Spleen (tissue), 11 donors: ENCODE measurements at regions not wholly inside any gene's neighbourhood (a gene's known extent, or its start where the extent isn't known, plus 50 kb on each side); places are given as distances from the start of the nearest gene placed in this dataset.
"Not testable (repeated sequence)": the region's sequence is repeated elsewhere in the genome, so short reads cannot be mapped to it uniquely, and the experiment has no call there.

Experiments
- DNase-seq: peaks from one replicate; pipeline ENCODE4 v3.0.0-alpha.2; 2020
- H3K27ac ChIP-seq, 8 donors: fragments of 200-600 bp; sonication (generic) in 7 of 8; 1 replicate in 4 of 8; 2 replicates in 4 of 8; pipeline versions ENCODE4 v1.5.0 to v1.8.0; 2016 to 2021; ENCODE audit warnings: inconsistent platforms in 4 of 8, mild to moderate bottlenecking in 4 of 8, moderate library complexity in 1 of 8
- H3K27me3 ChIP-seq, 7 donors: fragments of 200-600 bp; sonication (generic) in 6 of 7; replicated peaks in 1 of 7; 1 replicate in 4 of 7; 2 replicates in 3 of 7; pipeline versions ENCODE4 v1.5.0 to v1.8.0; 2016 to 2021; ENCODE audit warnings: inconsistent platforms in 3 of 7, mild to moderate bottlenecking in 1 of 7
- H3K36me3 ChIP-seq, 6 donors: fragments of 200-600 bp; sonication (generic) in 5 of 6; 1 replicate in 4 of 6; 2 replicates in 2 of 6; pipeline versions ENCODE4 v1.5.0 to v1.8.0; 2016 to 2021; ENCODE audit warnings: inconsistent platforms in 2 of 6
- H3K4me1 ChIP-seq, 6 donors: fragments of 200-600 bp; sonication (generic) in 5 of 6; 1 replicate in 3 of 6; 2 replicates in 3 of 6; pipeline versions ENCODE4 v1.5.0 to v1.8.0; 2016 to 2021; ENCODE audit warnings: inconsistent platforms in 3 of 6
- H3K4me3 ChIP-seq, 8 donors: fragments of 200-600 bp; sonication (generic) in 7 of 8; 1 replicate in 4 of 8; 2 replicates in 4 of 8; pipeline versions ENCODE4 v1.5.0 to v1.8.0; 2016 to 2021; ENCODE audit warnings: inconsistent platforms in 4 of 8, mild to moderate bottlenecking in 4 of 8, moderate library complexity in 2 of 8
- H3K9me3 ChIP-seq, 8 donors: fragments of 200-600 bp; sonication (generic) in 7 of 8; 1 replicate in 4 of 8; 2 replicates in 4 of 8; pipeline versions ENCODE4 v1.5.0 to v1.8.0; 2016 to 2021; ENCODE audit warnings: inconsistent platforms in 4 of 8
- POLR2A ChIP-seq, 3 donors: fragments of 450-650 bp; IDR thresholded peaks; one replicate each; pipeline ENCODE4 v1.5.1; 2017; ENCODE audit warnings: antibody characterized with exemption in 3 of 3, mild to moderate bottlenecking in 1 of 3
- POLR2AphosphoS5 ChIP-seq, 3 donors: sonication (generic); formaldehyde crosslinking; IDR thresholded peaks; one replicate each; pipeline ENCODE4 v1.5.1; 2017; ENCODE audit warnings: antibody characterized with exemption in 3 of 3
- WGBS, 5 donors: extraction: QIAGEN DNeasy Blood & Tissue Kit in 3 of 5; methylation state at CpG; one replicate each; pipeline versions ENCODE4 v1.1.5 to v1.1.7; 2013 to 2018; 5-methylcytosine and 5-hydroxymethylcytosine counted together
- intact Hi-C: fragments of 100-400 bp; cut with DNase I; formaldehyde crosslinking; loops from one replicate; pipeline ENCODE4 v1.15.0; 2023; ENCODE audit warnings: low total_unique reads
- donor health status: healthy with polysubstance abuse.
- donor health status: DM: no; HTN: no; CAD: no; lungs with moderate emphysema.
- donor health status: DM: no; HTN: no; CAD: no.
- donor health status: Bipolar disorder and iron deficiency.
- donor health status: healthy.
- donor health status: DM: no; HTN: no; CAD: no.
- donor health status: DM: yes; HTN: yes; CAD: no.

- H3K27ac ChIP-seq, H3K27me3 ChIP-seq, H3K4me3 ChIP-seq, H3K36me3 ChIP-seq, H3K9me3 ChIP-seq, H3K4me1 ChIP-seq, intact Hi-C loops: not testable (repeated sequence)
- 81 to 96% (median 83%) methylated on average over 4 to 11 of the region's 13 CpGs; no CpG with 5 or more reads in 1 of the 5 donors for WGBS, 5 donors
- peak; percentile 49 for DNase-seq
Observed at GRCh38 chr9:41279437-41279836, 90.3 kb upstream of the ZNG1F start.

GRCh38 chr9:41279033-41279432 lies 89.9 kb upstream of the ZNG1F start:
- H3K4me1 ChIP-seq, intact Hi-C loops: not testable (repeated sequence)
- peak; percentile 20 for DNase-seq

GRCh38 chr9:41273549-41274267 lies 84.6 kb upstream of the ZNG1F start:
- H3K9me3 ChIP-seq, H3K4me1 ChIP-seq, H3K36me3 ChIP-seq, intact Hi-C loops: not testable (repeated sequence)
- peaks cover 0 to 21% (median 6%) of the 10 kb centered on the region in 7 donors for H3K27me3 ChIP-seq
- H3K4me3 ChIP-seq, result peak overlapping the region in 7 of 8 donors; percentile 39 to 82 (median 57)
- WGBS, 5 donors, result 0 to 11% (median 8%) methylated on average over 2 to 49 of the region's 59 CpGs
- peak; percentile 84 to 92 (median 87) for TF ChIP-seq POLR2AphosphoS5 (IDR thresholded peaks at IDR 0.05)
- TF ChIP-seq POLR2A (IDR thresholded peaks at IDR 0.05), result peak in 1 of 3 donors; percentile 74
- peak; percentile 97 for DNase-seq
- H3K27ac ChIP-seq, result peak overlapping the region in 6 of 8 donors; percentile 29 to 74 (median 66)

More at GRCh38 chr9:41279033-41279432, 89.9 kb upstream of the ZNG1F start:
- not testable (repeated sequence) for H3K36me3 ChIP-seq, H3K27me3 ChIP-seq, H3K4me3 ChIP-seq, H3K9me3 ChIP-seq, H3K27ac ChIP-seq
- WGBS, 5 donors, result 87 to 100% (median 91%) methylated on average over 1 to 5 of the region's 6 CpGs

- peak; percentile 89 for DNase-seq
- WGBS, 5 donors, result 9 to 34% (median 15%) methylated on average over 12 to 33 of the region's 49 CpGs
- H3K4me3 ChIP-seq, result peak overlapping the region; percentile 33 to 82 (median 59)
- H3K4me1 ChIP-seq, intact Hi-C loops, H3K36me3 ChIP-seq, H3K9me3 ChIP-seq: not testable (repeated sequence)
- peak in 2 of 3 donors; percentile 38 to 54 for TF ChIP-seq POLR2AphosphoS5 (IDR thresholded peaks at IDR 0.05)
- peak overlapping the region in 7 of 8 donors; percentile 72 to 85 (median 79) for H3K27ac ChIP-seq
- H3K27me3 ChIP-seq, result peaks cover 0 to 21% (median 6%) of the 10 kb centered on the region in 7 donors
Observed at GRCh38 chr9:41272879-41273548, 83.9 kb upstream of the ZNG1F start.

- H3K36me3 ChIP-seq, DNase-seq, H3K4me3 ChIP-seq, H3K27ac ChIP-seq, H3K4me1 ChIP-seq, intact Hi-C loops, H3K9me3 ChIP-seq: not testable (repeated sequence)
- peaks cover 0 to 27% (median 6%) of the 10 kb centered on the region in 7 donors for H3K27me3 ChIP-seq
- WGBS, 5 donors, result 61 to 63% methylated on average over 1 of the region's 1 CpG; no CpG with 5 or more reads in 3 of the 5 donors
Observed at GRCh38 chr9:41270992-41271391, 81.9 kb upstream of the ZNG1F start.

- H3K36me3 ChIP-seq, H3K4me1 ChIP-seq, H3K9me3 ChIP-seq, H3K4me3 ChIP-seq, intact Hi-C loops: not testable (repeated sequence)
- peak; percentile 76 for DNase-seq
- H3K27me3 ChIP-seq, result peaks cover 0 to 29% (median 6%) of the 10 kb centered on the region in 7 donors
- WGBS, 5 donors, result 61 to 68% (median 64%) methylated on average over 7 to 10 of the region's 14 CpGs; no CpG with 5 or more reads in 1 of the 5 donors
- H3K27ac ChIP-seq, result peak overlapping the region in 1 of 8 donors; percentile 52
Observed at GRCh38 chr9:41269471-41269870, 80.4 kb upstream of the ZNG1F start.

- H3K4me3 ChIP-seq, H3K36me3 ChIP-seq, intact Hi-C loops, H3K4me1 ChIP-seq, H3K9me3 ChIP-seq: not testable (repeated sequence)
- H3K27ac ChIP-seq, result peak overlapping the region in 1 of 8 donors; percentile 52
- H3K27me3 ChIP-seq, result peaks cover 0 to 29% (median 6%) of the 10 kb centered on the region in 7 donors
- 49 to 71% (median 60%) methylated on average over 4 to 16 of the region's 18 CpGs for WGBS, 5 donors
- peak; percentile 79 for DNase-seq
Observed at GRCh38 chr9:41269054-41269453, 79.9 kb upstream of the ZNG1F start.
